GM23338 (cell line): ENCODE measurements at regions not wholly inside any gene's neighbourhood (a gene's known extent, or its start where the extent isn't known, plus 50 kb on each side); places are given as distances from the start of the nearest gene placed in this dataset.
A peak's percentile ranks its signal among the peaks of the same experiment; 100 is the strongest.

ENCODE experiments used
- ATAC-seq: fragments of 200-7000 bp; cut with Tn5 transposase; 3 replicates; pipeline ENCODE4 v1.9.1; 2020
- DNase-seq: peaks from one replicate; pipeline ENCODE4 v3.0.0-alpha.2; 2015; ENCODE audit warnings: low spot score
- H2AFZ ChIP-seq: fragments of 200-600 bp; sonication (generic); 2 replicates; pipeline ENCODE4 v1.8.0; 2016; ENCODE audit warnings: antibody characterized with exemption, mild to moderate bottlenecking, moderate library complexity
- H3F3A ChIP-seq: fragments of 200-600 bp; sonication (generic); replicated peaks from 2 replicates; pipeline ENCODE4 v1.8.0; 2017; ENCODE audit warnings: antibody characterized with exemption, mixed run types, low read depth
- H3K27ac ChIP-seq: fragments of 200-600 bp; sonication (generic); 2 replicates; pipeline ENCODE4 v1.6.1; 2016; ENCODE audit warnings: low read depth
- H3K27me3 ChIP-seq: fragments of 200-600 bp; sonication (generic); 2 replicates; pipeline ENCODE4 v1.8.0; 2016; ENCODE audit warnings: mild to moderate bottlenecking, mixed run types, moderate library complexity; ENCODE audit not compliant: insufficient read depth
- H3K36me3 ChIP-seq: fragments of 200-600 bp; sonication (generic); 2 replicates; pipeline ENCODE4 v1.8.0; 2016; ENCODE audit warnings: mild to moderate bottlenecking; ENCODE audit not compliant: insufficient read depth
- H3K4me1 ChIP-seq: fragments of 200-600 bp; sonication (generic); 2 replicates; pipeline ENCODE4 v1.8.0; 2016; ENCODE audit warnings: mild to moderate bottlenecking, moderate library complexity; ENCODE audit not compliant: insufficient read depth
- H3K4me2 ChIP-seq: fragments of 200-600 bp; sonication (generic); 2 replicates; pipeline ENCODE4 v1.7.1; 2017; ENCODE audit warnings: mixed run types
- H3K4me3 ChIP-seq: fragments of 200-600 bp; sonication (generic); 2 replicates; pipeline ENCODE4 v1.6.1; 2016; ENCODE audit warnings: mixed run types
- H3K79me2 ChIP-seq: fragments of 200-600 bp; sonication (generic); replicated peaks from 2 replicates; pipeline ENCODE4 v1.8.0; 2017; ENCODE audit warnings: mild to moderate bottlenecking; ENCODE audit not compliant: insufficient read depth
- H3K9me2 ChIP-seq: fragments of 200-600 bp; sonication (generic); 2 replicates; pipeline ENCODE4 v1.8.0; 2017; ENCODE audit not compliant: insufficient read depth
- H4K20me1 ChIP-seq: fragments of 200-600 bp; sonication (generic); replicated peaks from 2 replicates; pipeline ENCODE4 v1.8.0; 2017; ENCODE audit warnings: mild to moderate bottlenecking; ENCODE audit not compliant: insufficient read depth
- H3K27ac Mint-ChIP-seq: 2 replicates; pipeline ENCODE4 v1.8.0; 2020; ENCODE audit warnings: inconsistent platforms, mild to moderate bottlenecking, moderate library complexity, mixed read lengths
- H3K27me3 Mint-ChIP-seq: 3 replicates; pipeline ENCODE4 v1.8.0; 2022; ENCODE audit warnings: low read depth, mild to moderate bottlenecking, moderate library complexity, mixed read lengths, inconsistent platforms; ENCODE audit not compliant: insufficient read depth, poor library complexity
- H3K36me3 Mint-ChIP-seq: 3 replicates; pipeline ENCODE4 v1.8.0; 2021; ENCODE audit warnings: low read depth, mild to moderate bottlenecking, inconsistent platforms, moderate library complexity, mixed read lengths
- H3K4me1 Mint-ChIP-seq: 3 replicates; pipeline ENCODE4 v1.8.0; 2020; ENCODE audit warnings: mild to moderate bottlenecking, inconsistent platforms, mixed read lengths
- H3K4me3 Mint-ChIP-seq: 3 replicates; pipeline ENCODE4 v1.8.0; 2021; ENCODE audit warnings: moderate library complexity, mild to moderate bottlenecking, inconsistent platforms, mixed read lengths
- H3K9me3 Mint-ChIP-seq: 3 replicates; pipeline ENCODE4 v1.8.0; 2020; ENCODE audit warnings: moderate library complexity, mild to moderate bottlenecking, inconsistent platforms, mixed read lengths
- CREB1 ChIP-seq: fragments of 250-450 bp; sonication (Bioruptor Pico); IDR thresholded peaks from 2 replicates; pipeline ENCODE4 v1.5.0; 2020; ENCODE audit warnings: low read depth, mild to moderate bottlenecking, moderate library complexity
- EZH2 ChIP-seq: fragments of 200-600 bp; sonication (generic); IDR thresholded peaks from one replicate; pipeline ENCODE4 v1.8.0; 2017; ENCODE audit warnings: antibody characterized with exemption, mild to moderate bottlenecking, low read depth; ENCODE audit not compliant: unreplicated experiment
- EZH2phosphoT487 ChIP-seq: fragments of 200-600 bp; sonication (generic); IDR thresholded peaks from one replicate; pipeline ENCODE4 v1.8.1; 2018; ENCODE audit warnings: antibody characterized with exemption; ENCODE audit not compliant: unreplicated experiment
- JUNB ChIP-seq: IDR thresholded peaks from one replicate; pipeline ENCODE4 v1.6.1; 2016; ENCODE audit warnings: antibody characterized with exemption; ENCODE audit not compliant: unreplicated experiment
- STAT1 ChIP-seq: IDR thresholded peaks from one replicate; pipeline ENCODE4 v1.6.1; 2016; ENCODE audit warnings: antibody characterized with exemption; ENCODE audit not compliant: unreplicated experiment
- ZNF114 ChIP-seq: fragments of 250-450 bp; sonication (Bioruptor Pico); IDR thresholded peaks from 2 replicates; pipeline ENCODE4 v1.5.0; 2020; ENCODE audit warnings: mild to moderate bottlenecking, moderate library complexity
- ZNF331 ChIP-seq: fragments of 250-450 bp; sonication (Bioruptor Pico); IDR thresholded peaks from 2 replicates; pipeline ENCODE4 v1.5.0; 2020; ENCODE audit warnings: low read depth, mild to moderate bottlenecking, moderate library complexity
- TF ChIP-seq, protein P1 (sequence below): IDR thresholded peaks from 2 replicates; pipeline ENCODE4 v1.6.1; 2016; ENCODE audit warnings: antibody characterized with exemption
- TF ChIP-seq, protein P2 (sequence below), 2 experiments: fragments of 200-600 bp in 1 of 2; sonication (generic) in 1 of 2; conservative IDR thresholded peaks; 2 replicates each; pipeline versions ENCODE4 v1.5.1 to v1.6.1; 2016 to 2017; ENCODE audit warnings: antibody characterized with exemption in 2 of 2, low read depth in 2 of 2, mild to moderate bottlenecking in 2 of 2, moderate library complexity in 1 of 2
- TF ChIP-seq, protein P3 (sequence below): fragments of 250-450 bp; sonication (Bioruptor Pico); IDR thresholded peaks from 2 replicates; pipeline ENCODE4 v1.5.0; 2020; ENCODE audit warnings: mild to moderate bottlenecking, moderate library complexity

DNA sequence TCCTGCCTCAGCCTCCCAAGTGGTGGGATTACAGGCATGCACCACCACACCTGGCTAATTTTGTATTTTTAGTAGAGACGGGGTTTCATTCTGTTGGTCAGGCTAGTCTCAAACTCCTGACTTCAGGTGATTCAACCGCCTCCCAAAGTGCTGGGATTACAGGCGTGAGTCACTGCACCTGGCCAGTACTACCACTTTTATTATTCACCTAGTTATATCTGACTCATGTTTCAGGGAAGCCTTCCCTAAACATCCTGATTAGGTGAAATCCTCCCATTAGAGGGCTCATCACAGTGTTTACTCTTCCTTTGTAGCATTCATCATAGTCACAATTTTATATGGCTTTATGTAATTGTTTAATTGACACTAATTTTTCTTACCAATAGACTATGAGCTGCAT is 295.3 kb upstream of the SOX5 start:
- Mint-ChIP-seq H3K4me3 (no peak overlapping the region), H3K36me3 (no peaks in the 10 kb centered on the region), H3K9me3 (no peaks in the 10 kb centered on the region; the same call in 2 of the 3 replicates), H3K4me1 (peaks cover 31% of the 10 kb centered on the region), H3K27me3 (peaks cover 2% of the 10 kb centered on the region), H3K27ac (no peak overlapping the region; the same call in 1 of the 2 replicates)
- H3K36me3 ChIP-seq, result no peaks in the 10 kb centered on the region
- H3K4me1 ChIP-seq, result peaks cover 8% of the 10 kb centered on the region; the same call in 1 of the 2 replicates
- no peak overlapping the region for H3K4me2 ChIP-seq
- no peak overlapping the region for H3K27ac ChIP-seq
- H3K9me2 ChIP-seq, result no peaks in the 10 kb centered on the region
- no peaks in the 10 kb centered on the region for H3K27me3 ChIP-seq
- peak; percentile 40 for ATAC-seq
- DNase-seq, result no peak
- no peaks in the 10 kb centered on the region for H3F3A ChIP-seq
- H3K79me2 ChIP-seq, result no peaks in the 10 kb centered on the region
- TF ChIP-seq, protein P1, sequence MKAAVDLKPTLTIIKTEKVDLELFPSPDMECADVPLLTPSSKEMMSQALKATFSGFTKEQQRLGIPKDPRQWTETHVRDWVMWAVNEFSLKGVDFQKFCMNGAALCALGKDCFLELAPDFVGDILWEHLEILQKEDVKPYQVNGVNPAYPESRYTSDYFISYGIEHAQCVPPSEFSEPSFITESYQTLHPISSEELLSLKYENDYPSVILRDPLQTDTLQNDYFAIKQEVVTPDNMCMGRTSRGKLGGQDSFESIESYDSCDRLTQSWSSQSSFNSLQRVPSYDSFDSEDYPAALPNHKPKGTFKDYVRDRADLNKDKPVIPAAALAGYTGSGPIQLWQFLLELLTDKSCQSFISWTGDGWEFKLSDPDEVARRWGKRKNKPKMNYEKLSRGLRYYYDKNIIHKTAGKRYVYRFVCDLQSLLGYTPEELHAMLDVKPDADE, result no peak
- TF ChIP-seq EZH2phosphoT487 (no peak), ZNF331 (CRISPR knock-in tag) (no peak), CREB1 (CRISPR knock-in tag) (no peak), STAT1 (no peak), JUNB (no peak), ZNF114 (no peak), EZH2 (no peak)
- TF ChIP-seq, protein P2, sequence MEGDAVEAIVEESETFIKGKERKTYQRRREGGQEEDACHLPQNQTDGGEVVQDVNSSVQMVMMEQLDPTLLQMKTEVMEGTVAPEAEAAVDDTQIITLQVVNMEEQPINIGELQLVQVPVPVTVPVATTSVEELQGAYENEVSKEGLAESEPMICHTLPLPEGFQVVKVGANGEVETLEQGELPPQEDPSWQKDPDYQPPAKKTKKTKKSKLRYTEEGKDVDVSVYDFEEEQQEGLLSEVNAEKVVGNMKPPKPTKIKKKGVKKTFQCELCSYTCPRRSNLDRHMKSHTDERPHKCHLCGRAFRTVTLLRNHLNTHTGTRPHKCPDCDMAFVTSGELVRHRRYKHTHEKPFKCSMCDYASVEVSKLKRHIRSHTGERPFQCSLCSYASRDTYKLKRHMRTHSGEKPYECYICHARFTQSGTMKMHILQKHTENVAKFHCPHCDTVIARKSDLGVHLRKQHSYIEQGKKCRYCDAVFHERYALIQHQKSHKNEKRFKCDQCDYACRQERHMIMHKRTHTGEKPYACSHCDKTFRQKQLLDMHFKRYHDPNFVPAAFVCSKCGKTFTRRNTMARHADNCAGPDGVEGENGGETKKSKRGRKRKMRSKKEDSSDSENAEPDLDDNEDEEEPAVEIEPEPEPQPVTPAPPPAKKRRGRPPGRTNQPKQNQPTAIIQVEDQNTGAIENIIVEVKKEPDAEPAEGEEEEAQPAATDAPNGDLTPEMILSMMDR (conservative IDR thresholded peaks at IDR 0.05; ENCODE audit: low read depth in 2 of 2), result no peak
- TF ChIP-seq, protein P3, sequence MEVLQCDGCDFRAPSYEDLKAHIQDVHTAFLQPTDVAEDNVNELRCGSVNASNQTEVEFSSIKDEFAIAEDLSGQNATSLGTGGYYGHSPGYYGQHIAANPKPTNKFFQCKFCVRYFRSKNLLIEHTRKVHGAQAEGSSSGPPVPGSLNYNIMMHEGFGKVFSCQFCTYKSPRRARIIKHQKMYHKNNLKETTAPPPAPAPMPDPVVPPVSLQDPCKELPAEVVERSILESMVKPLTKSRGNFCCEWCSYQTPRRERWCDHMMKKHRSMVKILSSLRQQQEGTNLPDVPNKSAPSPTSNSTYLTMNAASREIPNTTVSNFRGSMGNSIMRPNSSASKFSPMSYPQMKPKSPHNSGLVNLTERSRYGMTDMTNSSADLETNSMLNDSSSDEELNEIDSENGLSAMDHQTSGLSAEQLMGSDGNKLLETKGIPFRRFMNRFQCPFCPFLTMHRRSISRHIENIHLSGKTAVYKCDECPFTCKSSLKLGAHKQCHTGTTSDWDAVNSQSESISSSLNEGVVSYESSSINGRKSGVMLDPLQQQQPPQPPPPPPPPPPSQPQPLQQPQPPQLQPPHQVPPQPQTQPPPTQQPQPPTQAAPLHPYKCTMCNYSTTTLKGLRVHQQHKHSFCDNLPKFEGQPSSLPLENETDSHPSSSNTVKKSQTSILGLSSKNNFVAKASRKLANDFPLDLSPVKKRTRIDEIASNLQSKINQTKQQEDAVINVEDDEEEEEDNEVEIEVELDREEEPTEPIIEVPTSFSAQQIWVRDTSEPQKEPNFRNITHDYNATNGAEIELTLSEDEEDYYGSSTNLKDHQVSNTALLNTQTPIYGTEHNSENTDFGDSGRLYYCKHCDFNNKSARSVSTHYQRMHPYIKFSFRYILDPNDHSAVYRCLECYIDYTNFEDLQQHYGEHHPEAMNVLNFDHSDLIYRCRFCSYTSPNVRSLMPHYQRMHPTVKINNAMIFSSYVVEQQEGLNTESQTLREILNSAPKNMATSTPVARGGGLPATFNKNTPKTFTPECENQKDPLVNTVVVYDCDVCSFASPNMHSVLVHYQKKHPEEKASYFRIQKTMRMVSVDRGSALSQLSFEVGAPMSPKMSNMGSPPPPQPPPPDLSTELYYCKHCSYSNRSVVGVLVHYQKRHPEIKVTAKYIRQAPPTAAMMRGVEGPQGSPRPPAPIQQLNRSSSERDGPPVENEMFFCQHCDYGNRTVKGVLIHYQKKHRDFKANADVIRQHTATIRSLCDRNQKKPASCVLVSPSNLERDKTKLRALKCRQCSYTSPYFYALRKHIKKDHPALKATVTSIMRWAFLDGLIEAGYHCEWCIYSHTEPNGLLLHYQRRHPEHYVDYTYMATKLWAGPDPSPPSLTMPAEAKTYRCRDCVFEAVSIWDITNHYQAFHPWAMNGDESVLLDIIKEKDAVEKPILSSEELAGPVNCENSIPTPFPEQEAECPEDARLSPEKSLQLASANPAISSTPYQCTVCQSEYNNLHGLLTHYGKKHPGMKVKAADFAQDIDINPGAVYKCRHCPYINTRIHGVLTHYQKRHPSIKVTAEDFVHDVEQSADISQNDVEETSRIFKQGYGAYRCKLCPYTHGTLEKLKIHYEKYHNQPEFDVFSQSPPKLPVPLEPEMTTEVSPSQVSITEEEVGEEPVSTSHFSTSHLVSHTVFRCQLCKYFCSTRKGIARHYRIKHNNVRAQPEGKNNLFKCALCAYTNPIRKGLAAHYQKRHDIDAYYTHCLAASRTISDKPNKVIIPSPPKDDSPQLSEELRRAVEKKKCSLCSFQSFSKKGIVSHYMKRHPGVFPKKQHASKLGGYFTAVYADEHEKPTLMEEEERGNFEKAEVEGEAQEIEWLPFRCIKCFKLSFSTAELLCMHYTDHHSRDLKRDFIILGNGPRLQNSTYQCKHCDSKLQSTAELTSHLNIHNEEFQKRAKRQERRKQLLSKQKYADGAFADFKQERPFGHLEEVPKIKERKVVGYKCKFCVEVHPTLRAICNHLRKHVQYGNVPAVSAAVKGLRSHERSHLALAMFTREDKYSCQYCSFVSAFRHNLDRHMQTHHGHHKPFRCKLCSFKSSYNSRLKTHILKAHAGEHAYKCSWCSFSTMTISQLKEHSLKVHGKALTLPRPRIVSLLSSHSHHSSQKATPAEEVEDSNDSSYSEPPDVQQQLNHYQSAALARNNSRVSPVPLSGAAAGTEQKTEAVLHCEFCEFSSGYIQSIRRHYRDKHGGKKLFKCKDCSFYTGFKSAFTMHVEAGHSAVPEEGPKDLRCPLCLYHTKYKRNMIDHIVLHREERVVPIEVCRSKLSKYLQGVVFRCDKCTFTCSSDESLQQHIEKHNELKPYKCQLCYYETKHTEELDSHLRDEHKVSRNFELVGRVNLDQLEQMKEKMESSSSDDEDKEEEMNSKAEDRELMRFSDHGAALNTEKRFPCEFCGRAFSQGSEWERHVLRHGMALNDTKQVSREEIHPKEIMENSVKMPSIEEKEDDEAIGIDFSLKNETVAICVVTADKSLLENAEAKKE (CRISPR knock-in tag), result no peak
- no peak overlapping the region for H2AFZ ChIP-seq
- no peaks in the 10 kb centered on the region for H4K20me1 ChIP-seq
- H3K4me3 ChIP-seq, result no peak overlapping the region
